ENCODE measurements at regions not wholly inside any gene's neighbourhood (a gene's known extent, or its start where the extent isn't known, plus 50 kb on each side); places are given as distances from the start of the nearest gene placed in this dataset.

GRCh38 chr6:71706523-71706922 is 179.8 kb upstream of the RIMS1 start:
- TF ChIP-seq CTCF (IDR thresholded peaks at IDR 0.05; ENCODE audit: extremely low read depth in 1 of 2, insufficient read depth in 1 of 2, low read depth in 1 of 2, low read length in 2 of 2) (no peak), MAX (IDR thresholded peaks at IDR 0.05; ENCODE audit: insufficient read depth, insufficient read length) (no peak), POLR2A (IDR thresholded peaks at IDR 0.05; ENCODE audit: low read depth, low read length) (no peak), EZH2 (IDR thresholded peaks at IDR 0.05; ENCODE audit: borderline replicate concordance, low read depth, low read length, severe bottlenecking) (no peak), JUN (IDR thresholded peaks at IDR 0.05; ENCODE audit: borderline replicate concordance, insufficient read depth, insufficient read length, low read depth) (no peak)
